Upper lobe of left lung (tissue), 4 donors: ENCODE measurements at regions not wholly inside any gene's neighbourhood (a gene's known extent, or its start where the extent isn't known, plus 50 kb on each side); places are given as distances from the start of the nearest gene placed in this dataset.

ENCODE experiments used
- EP300 ChIP-seq, 4 donors: sonication (generic); formaldehyde crosslinking; IDR thresholded peaks; one replicate each; pipeline ENCODE4 v1.5.1; 2017; ENCODE audit warnings: antibody characterized with exemption in 4 of 4, control low read depth in 2 of 4
- POLR2A ChIP-seq, 4 donors: fragments of 450-650 bp; IDR thresholded peaks; one replicate each; pipeline ENCODE4 v1.5.1; 2016 to 2017; ENCODE audit warnings: antibody characterized with exemption in 4 of 4, mild to moderate bottlenecking in 2 of 4
- POLR2AphosphoS5 ChIP-seq, 2 donors: sonication (generic); formaldehyde crosslinking; IDR thresholded peaks; one replicate each; pipeline ENCODE4 v1.5.1; 2017; ENCODE audit warnings: antibody characterized with exemption in 2 of 2
- TF ChIP-seq, protein P1 (sequence below), 6 experiments: fragments of 450-650 bp in 4 of 6; fragments of 200-600 bp in 2 of 6; sonication (generic) in 2 of 6; IDR thresholded peaks; one replicate each; pipeline ENCODE4 v1.5.1; 2016 to 2019; ENCODE audit warnings: antibody characterized with exemption in 6 of 6

GRCh38 chr7:94829987-94830386, 77.4 kb upstream of the PPP1R9A start:
- TF ChIP-seq, protein P1, sequence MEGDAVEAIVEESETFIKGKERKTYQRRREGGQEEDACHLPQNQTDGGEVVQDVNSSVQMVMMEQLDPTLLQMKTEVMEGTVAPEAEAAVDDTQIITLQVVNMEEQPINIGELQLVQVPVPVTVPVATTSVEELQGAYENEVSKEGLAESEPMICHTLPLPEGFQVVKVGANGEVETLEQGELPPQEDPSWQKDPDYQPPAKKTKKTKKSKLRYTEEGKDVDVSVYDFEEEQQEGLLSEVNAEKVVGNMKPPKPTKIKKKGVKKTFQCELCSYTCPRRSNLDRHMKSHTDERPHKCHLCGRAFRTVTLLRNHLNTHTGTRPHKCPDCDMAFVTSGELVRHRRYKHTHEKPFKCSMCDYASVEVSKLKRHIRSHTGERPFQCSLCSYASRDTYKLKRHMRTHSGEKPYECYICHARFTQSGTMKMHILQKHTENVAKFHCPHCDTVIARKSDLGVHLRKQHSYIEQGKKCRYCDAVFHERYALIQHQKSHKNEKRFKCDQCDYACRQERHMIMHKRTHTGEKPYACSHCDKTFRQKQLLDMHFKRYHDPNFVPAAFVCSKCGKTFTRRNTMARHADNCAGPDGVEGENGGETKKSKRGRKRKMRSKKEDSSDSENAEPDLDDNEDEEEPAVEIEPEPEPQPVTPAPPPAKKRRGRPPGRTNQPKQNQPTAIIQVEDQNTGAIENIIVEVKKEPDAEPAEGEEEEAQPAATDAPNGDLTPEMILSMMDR (IDR thresholded peaks at IDR 0.05): no peak
- TF ChIP-seq POLR2AphosphoS5 (IDR thresholded peaks at IDR 0.05) (no peak), POLR2A (IDR thresholded peaks at IDR 0.05) (no peak), EP300 (IDR thresholded peaks at IDR 0.05) (no peak)
